Nucleus accumbens (tissue), 56 donors: ENCODE measurements at regions not wholly inside any gene's neighbourhood (a gene's known extent, or its start where the extent isn't known, plus 50 kb on each side); places are given as distances from the start of the nearest gene placed in this dataset.

ENCODE experiments used
- DNase-seq, 56 donors: peaks; one replicate each; lab custom pipeline; 2025; lab: John Stamatoyannopoulos, UW

DNA sequence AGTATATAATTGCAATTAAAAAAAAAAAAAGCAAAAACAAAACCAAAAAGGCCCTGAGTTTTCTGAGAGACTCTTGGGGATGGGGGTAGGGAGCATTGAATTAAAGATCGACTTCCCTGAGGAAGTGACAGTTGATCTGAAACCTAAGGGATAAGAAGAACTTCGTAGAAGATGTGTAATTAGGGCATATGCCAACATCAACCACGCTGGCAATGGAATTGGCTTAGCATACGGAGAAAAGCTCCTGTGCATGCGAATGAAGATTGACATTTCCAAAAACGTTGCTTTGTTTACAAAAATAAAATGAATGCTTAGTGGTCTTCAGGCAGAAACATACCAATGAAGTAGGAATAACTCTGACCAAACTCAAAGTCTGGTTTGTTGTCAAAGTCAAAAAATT, 307.6 kb upstream of the ZNF521 start:
- DNase-seq = no peak

DNA sequence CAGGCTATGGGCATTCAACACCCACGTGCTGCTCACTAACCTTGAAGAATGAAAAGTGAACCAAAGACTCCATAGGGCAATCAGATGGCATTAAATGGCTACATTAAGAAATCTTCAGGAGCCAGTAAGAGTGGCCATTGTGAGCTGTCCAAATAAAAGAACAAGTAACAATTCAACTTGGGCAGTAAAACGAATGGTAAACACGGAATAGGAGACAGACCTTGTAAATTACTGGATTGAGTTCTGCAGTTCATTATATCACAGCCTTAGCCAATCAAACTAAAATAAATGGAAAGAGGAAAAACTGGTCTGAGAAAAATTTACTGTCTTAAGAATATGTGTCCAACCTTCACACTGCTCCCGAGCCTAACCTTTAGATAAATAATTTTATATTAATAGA, 306.5 kb upstream of the ZNF521 start:
- DNase-seq = no peak

DNA sequence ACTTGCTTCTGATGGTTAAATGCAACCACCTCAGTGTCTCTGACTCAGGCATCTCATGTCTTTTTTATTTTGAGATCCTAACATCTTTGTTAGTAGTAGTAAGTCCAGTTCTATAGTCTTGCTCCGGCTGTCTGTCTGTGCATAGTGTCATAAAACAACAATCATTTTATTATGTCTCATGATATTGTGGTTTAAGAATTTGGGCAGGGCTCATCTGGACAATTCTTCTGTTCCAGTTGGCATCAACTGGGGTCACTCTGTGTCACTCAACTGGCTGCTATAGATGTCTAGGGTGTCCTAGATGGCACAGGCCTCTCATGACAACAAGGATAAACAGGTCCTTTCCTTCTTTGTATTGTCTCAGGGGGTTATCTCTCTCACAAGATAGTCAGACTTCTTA, 299.6 kb upstream of the ZNF521 start:
- no peak for DNase-seq

DNA sequence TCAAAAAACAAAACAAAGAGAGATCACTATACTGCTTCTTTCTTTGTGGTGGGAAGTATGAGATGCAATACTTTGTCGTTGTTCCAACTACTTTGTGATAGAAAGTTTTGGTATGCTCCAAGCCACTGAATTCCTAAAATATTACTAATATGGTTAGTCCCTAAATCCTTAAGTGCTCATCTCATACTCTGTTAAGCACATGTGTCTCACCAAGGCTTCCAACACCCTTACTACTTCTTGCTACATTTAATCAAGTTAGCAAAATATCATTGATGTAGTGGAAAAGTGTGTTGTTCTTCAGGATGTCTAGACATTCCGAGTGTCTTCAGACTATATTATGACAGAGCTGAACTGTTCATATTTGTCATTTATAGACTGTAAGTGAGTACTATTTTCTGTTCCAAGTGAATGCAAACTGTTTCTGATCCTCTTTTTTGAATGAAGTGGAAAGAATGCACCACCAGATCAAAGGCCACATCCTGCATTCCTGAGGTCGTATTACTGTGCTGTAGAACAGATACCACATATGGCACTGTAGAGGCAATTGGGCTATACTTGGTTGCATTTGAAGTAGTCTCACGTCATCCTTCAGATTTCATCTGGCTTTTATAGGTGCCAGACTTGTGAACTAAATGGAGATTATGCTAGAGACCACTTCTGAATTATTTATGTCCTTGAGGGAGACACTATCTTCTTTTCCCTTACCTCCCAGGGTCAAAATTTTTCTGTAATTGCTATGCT, 298.4 kb upstream of the ZNF521 start:
- DNase-seq = no peak

DNA sequence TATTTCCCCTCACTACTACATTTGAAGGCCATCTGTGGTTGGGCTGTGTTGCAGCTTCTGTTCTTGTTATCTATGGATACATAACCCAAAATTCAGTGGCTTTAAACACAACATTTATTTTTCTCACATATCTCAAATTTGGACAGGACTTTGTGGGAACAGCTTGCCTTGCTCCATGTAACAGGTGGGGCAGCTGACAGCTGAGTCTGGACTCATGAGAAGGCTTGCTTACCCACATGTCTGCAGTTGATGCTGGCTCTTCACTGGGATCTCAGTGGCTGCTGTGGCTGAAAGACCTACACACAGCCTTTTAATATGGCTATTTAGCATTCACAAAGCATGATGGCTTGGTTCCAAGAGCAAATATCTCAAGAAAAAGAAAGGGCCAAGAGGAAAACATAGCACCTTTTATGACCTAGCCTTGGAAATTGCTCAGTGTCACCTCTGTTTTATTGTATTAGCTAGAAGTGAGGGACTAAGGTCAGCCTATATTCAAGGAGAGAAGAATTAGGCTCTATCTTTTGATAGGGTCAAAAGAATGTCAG, 296.8 kb upstream of the ZNF521 start:
- DNase-seq = no peak

DNA sequence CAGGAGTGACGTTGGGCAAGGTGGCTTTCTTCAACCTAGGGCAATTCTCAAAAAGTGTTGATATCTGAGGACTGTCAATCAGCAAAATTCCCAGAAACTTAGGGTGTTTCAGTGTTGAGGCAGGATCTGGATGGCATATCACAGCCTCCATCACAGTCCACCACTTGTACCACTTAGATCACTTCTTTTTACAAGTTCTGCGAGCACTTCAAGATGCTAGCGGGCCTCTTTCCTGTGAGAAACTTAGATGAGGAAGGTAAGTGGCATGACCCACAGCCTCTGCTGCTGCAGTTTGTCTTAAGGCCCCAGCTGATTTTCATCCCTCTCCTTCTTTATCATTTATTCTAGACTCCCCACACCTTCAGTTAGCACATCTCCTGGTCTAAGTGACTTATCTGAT, 295.4 kb upstream of the ZNF521 start:
- no peak for DNase-seq

DNA sequence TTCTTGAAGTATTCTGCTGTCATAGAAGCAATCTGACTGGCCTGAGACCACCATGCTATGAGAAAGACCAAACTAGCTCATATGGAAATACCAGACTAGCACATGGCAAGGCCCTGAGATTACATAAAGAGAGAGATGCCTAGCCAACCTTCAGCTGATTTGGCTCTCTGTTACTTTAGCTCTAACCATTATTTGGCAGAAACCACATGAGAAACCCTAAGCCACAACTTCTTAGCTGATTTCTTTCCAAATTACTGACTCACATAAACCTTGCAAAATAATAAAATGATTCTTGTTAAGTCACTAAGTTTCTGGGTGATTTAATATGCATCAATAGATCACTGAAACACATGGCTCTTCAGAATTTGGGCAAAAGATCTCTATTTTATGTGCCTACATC, 295.0 kb upstream of the ZNF521 start:
- DNase-seq = no peak

DNA sequence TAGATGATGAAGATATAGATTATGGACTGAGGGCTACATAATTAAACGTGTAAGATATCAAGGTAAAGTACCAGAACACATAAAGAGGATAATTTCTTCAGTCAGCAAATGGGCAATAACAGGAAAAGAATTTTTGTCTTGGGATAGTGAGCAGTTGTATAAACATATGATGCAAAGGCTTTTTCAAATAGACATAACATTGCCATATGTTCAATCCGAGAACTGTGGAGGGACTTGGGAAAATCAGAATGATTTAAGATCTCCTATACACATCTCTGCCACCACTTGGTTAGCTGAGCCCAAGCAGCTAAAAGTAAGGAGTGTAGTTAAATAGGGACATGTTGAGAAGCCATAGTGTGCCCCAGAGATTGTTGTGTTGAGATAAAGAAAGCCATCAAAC, 287.6 kb upstream of the ZNF521 start:
- no peak for DNase-seq

DNA sequence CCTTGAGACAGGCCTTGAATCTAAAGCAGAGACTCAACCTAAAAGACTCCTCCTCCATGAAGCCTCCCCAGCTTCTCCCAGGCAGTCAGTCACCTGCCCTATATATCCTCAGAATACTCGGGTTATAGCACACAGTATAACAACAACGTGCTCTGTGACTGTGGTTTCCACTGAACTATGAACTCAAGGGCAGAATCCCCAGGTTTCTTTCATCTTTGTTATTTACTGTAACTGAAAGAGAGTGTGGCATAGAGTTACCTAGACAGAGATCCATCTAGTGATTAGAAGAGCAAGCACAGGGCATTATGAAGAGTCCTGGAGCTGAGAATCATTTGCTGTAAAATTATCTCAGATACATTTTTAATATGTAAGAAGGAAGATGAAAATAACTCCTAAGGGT, 281.6 kb upstream of the ZNF521 start:
- no peak for DNase-seq

DNA sequence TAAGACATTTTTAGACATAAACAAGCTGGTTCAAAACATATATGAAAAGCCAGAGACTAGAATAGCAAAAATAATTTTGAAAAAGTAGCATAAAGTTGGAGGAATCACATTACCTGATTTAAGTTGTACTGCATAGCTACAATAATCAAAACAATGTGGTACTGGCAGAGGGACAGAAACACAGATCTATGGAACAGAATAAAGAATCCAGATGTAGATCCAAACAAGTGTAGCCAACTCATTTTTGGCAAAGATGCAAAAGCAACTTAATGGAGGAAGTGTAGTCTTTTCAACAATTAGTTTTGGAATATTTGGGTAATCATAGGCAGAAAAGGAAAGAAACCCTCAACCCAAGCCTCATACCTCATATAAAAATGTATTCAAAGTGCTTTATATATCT, 278.7 kb upstream of the ZNF521 start:
- no peak for DNase-seq

DNA sequence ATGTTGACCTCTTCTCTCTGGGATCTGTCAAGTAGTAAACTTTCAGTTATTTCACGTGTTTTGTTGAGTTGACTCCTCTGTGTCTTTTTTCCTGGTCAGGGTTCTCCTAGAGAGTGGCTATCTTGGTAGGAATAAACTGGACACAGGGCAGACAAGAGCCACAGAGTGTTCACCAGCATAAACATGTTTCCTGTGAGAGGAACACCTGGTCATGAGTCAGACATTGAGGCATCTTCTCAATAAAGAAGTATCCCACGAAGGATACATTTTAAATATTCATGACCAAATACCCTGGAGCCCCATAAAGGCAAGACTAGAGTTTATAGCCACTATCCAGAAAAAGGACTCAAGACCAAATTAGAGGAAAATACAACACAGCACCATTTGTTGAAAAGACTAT, 269.7 kb upstream of the ZNF521 start:
- no peak for DNase-seq

DNA sequence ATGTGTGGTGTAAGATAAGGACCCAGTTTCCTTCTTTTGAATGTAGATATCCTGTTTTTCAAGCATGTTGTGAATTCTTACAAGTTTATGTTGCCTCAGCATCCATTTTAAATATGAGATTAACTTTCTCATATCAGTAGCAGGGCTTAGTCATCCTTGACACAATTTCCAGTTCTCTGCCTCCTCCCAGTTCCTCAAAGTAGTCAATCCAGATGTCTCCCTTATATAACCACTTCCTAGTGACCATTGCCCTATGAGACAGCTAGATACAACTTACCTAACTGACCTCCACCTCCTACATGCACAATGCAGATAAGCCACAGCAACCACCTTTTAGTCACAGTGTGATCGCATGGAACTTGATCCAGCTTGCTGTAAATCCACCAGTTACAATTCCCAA, 269.2 kb upstream of the ZNF521 start:
- DNase-seq = no peak

DNA sequence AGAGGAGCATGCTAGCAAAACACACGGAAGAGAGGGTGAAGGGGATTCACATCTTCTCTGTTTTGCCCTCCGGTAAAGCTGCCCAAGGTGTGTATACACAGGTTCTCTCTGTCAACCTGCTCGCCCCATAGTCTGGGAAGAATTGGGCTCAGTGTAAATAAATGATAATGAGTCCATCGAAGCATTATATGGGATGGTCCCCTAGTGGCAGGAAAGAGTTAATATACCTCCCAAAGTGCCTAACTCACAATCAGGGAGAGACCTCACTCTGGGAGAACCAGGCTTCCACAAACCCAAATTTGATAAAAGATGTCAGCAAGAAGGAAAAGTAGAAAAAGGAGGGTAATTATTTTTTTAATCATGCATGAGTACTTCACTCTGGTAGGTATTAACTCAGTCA, 262.2 kb upstream of the ZNF521 start:
- no peak for DNase-seq

DNA sequence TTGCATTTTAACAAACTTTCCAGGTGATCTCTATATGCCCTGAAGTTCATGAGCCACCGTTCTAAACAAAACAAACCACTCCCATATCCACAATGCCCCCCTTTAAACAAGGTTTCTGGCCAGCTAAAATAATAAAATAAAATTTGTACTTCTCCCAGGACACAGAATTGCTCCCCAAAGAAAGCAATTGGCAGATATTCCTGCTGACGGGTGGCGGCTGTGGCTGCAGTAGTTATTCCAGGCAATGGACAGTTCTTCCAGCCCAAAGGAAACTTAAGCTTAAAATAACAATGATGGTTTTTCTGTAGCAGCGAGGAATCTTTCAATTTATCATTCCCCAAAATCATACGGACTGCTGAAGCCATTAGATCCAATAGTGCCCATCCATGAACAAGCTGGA, 260.5 kb upstream of the ZNF521 start:
- no peak for DNase-seq

DNA sequence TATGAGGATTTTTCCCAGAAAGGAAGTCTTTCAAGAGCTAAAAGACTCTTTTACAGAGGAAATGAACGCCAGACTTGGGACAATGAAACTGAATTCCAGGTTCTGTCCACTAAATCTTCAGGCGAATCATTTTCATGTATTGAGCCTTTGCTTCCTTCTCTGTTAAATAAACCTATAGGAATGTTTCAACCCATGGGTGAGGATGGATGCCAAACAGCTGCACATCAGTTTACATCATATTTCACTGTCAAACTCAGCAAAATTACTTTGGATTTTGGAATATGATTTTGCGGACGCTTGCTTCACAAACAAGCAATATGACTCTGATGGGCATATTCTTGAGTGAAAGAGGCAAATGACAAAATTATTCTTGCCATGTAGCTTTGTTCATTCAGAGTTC, 256.1 kb upstream of the ZNF521 start:
- DNase-seq = no peak

DNA sequence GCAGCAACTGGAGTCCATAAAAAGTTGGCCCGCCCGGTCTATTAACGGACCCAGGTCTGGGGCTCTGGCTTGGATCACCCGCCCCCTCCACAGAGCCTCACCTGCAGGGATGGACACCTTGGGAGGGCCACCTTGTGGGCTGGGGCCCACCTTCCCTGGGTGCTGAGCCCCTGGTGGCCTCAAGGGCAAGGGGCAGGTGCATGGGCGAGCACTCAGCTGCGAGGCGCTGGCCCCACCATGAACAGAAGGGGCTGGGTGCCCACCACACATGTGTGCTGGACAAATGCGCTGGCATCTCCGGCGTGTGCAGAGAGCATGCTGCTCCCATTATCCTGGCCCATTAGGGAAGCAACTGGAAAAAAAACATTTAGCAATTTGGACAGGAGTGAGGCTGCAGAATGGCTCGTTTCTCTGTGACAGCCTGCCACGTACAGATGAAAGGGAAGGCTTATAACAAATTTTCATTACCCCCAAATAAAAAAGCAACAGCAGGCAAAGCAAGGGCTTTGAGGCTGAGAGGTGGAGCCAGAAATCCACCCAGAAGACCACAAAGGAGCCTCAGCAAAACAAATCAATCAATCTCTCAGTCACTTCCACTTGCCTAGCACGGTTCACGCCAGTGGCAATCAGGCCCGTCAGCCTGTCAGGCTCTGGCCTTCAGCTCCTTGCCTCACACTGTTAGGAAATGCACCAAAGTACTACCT, 253.1 kb upstream of the ZNF521 start:
- DNase-seq = no peak

DNA sequence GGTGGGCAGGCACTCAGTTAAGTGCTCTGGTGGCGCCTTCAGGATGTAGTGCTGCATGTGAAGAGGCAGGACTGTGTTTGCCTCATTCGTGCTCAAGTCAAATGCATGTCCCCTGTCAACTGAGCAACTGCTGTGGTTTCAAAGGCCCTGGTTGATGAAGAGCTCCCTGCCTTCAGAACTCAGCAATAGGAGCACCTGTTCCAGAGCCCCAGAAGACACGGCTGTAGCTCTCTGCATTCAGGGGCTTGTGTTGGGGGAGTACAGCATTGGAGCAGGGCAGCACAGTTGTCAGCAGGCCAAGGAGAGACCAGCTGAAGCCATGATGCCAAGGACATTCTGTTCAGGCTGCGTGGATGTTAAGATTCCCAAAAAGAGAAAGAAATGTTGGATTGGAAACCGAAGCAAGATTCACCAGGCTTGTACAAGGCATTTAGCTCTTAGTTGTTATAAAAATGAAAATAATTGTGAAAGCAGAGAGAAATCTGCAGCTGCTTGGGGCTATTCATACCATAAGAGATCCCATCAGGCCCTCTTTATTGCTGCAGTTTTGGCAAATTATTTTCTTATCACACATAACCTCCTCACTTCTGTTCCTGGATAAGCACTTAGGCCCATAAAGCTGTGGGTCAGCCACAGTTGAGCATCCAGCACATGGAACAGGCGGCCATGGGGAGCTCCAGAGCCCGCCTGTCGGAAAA, 252.4 kb upstream of the ZNF521 start:
- peak in 2 of 56 donors; percentile 1 to 2 for DNase-seq

DNA sequence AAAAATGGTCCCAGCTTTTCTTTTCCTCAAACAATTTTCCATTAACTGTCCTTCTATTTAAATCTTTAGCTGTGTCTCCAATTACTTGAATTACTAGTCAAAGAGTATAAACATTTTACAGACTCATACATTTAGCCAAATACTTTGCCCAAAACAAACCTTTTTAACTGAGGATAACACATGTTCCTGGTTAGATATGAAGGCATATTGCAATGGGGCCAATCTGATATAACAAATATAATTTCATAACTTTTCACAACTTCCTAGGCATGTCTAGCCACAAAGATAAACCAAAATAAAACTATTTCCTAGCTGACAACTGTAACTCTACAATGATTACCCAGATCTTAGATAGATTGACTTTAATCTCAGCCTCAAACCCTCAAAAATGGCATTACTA, 247.5 kb upstream of the ZNF521 start:
- DNase-seq = no peak

DNA sequence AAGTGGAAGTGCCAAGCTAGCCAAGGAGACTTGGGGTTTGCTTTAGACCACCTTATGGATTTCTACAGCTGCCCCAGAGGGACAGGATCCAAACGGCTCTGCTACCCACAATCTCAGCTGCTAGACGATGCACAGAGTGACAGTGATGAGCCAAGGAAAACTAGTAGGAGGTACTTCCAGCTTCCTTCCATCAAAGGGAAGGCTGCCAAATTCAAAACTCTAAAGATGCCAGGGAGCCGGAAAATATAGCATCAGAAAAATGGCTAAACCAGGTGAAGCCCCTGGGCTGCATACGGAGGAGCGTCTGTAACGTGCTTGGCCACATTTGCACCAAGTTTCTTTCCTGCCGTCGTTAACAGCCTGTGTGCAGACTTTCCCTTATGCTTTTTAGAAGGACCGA, 245.5 kb upstream of the ZNF521 start:
- DNase-seq = no peak

DNA sequence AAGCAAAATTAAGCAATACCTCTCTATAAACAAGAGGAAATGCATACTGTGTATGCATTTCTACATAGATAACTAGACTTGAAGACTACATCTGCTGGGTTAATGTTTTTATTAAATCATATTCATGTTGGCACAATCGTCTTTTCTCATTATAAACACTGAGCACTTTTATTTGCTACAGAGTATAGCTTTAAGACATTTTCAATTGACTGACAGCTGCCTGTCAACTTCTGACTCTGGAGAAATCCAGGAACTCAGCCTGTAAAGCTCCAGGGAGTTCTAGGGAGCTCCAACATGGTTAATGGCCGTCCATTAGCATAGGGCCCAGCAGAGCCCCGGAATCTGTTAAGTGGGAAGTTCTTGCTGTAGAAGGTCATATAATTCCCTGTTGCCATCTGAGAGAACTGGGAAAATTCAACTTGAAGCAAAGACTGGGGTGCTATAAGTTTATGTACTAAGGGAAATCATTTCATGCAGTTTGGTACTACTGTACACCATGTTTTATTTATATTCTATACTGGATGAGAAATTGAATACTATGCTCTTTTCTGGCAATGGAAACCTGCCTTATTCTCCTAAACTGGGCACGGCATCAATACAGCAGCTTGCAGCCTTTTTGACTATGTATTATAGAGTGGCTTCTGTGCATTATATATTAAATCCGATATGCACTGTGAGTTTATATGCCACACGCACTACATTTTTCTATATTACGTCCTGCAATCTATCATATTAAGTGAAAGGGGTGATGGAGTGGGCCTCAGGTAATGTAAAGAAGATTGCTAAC, 243.5 kb upstream of the ZNF521 start:
- no peak for DNase-seq

DNA sequence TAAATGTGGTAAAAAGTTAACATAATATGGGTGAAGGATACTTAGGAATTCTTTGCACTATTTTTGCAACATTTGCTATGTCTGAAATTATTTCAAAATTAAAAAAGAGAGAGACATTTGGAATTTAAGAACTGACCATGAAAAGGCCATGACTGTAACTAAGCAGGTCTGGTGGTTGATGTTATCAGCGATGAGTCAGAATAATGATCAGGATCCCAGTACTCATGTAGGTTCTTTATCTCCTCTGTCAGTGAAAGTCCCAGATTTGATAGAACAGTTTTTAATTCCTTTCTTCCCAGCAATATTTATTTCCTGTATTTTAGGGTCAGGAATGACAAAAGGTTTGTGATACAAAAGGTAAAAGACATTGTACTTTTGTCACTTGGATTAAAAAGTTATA, 242.4 kb upstream of the ZNF521 start:
- no peak for DNase-seq
